SH-SY5Y (cell line): ENCODE measurements at regions not wholly inside any gene's neighbourhood (a gene's known extent, or its start where the extent isn't known, plus 50 kb on each side); places are given as distances from the start of the nearest gene placed in this dataset.

Experiments
- GATA2 ChIP-seq: IDR thresholded peaks from 2 replicates; pipeline ENCODE4 v1.6.1; 2011; ENCODE audit warnings: mild to moderate bottlenecking, low read depth, low read length
- GATA3 ChIP-seq: IDR thresholded peaks from 2 replicates; pipeline ENCODE4 v1.6.1; 2011; ENCODE audit warnings: low read depth, mild to moderate bottlenecking, low read length, moderate library complexity

GRCh38 chr18:61164321-61164720 is 168.9 kb upstream of the CDH20 start:
- no peak for TF ChIP-seq GATA3
- TF ChIP-seq GATA2 = no peak
